ENCODE measurements at regions not wholly inside any gene's neighbourhood (a gene's known extent, or its start where the extent isn't known, plus 50 kb on each side); places are given as distances from the start of the nearest gene placed in this dataset.

DNA sequence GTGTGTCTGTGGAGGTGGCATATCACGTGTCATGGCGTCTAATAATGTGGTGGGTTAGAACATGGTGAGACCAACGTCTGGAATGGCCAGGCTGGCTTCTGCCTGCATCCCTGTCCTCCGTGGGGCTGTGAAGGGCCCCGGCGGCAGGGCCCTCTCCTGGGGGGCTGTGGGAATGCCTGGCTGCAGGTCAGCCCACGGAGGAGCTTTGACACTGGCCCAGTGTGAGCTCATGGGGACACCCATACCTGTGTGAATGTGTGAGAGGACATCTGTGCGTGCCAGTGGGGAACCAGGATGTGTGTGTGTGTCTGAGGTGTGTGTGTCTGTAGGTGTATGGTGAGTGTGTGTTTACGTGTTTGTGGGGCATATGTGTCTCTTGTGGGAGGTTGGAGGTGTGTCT lies 300.1 kb downstream of the TEX29 start:
- Mint-ChIP-seq H3K9me3 (ENCODE audit: unreplicated experiment) (no peaks in the 10 kb centered on the region), H3K4me1 (ENCODE audit: unreplicated experiment) (no peaks in the 10 kb centered on the region), H3K36me3 (ENCODE audit: unreplicated experiment) (no peaks in the 10 kb centered on the region), H3K27me3 (ENCODE audit: unreplicated experiment) (no peaks in the 10 kb centered on the region), H3K4me3 (ENCODE audit: unreplicated experiment) (no peak overlapping the region), H3K27ac (ENCODE audit: unreplicated experiment) (no peak overlapping the region)
- peak; percentile 64 for DNase-seq (ENCODE audit: extremely low spot score, unreplicated experiment)
- TF ChIP-seq, protein P1, sequence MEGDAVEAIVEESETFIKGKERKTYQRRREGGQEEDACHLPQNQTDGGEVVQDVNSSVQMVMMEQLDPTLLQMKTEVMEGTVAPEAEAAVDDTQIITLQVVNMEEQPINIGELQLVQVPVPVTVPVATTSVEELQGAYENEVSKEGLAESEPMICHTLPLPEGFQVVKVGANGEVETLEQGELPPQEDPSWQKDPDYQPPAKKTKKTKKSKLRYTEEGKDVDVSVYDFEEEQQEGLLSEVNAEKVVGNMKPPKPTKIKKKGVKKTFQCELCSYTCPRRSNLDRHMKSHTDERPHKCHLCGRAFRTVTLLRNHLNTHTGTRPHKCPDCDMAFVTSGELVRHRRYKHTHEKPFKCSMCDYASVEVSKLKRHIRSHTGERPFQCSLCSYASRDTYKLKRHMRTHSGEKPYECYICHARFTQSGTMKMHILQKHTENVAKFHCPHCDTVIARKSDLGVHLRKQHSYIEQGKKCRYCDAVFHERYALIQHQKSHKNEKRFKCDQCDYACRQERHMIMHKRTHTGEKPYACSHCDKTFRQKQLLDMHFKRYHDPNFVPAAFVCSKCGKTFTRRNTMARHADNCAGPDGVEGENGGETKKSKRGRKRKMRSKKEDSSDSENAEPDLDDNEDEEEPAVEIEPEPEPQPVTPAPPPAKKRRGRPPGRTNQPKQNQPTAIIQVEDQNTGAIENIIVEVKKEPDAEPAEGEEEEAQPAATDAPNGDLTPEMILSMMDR (IDR thresholded peaks at IDR 0.05), result no peak

DNA sequence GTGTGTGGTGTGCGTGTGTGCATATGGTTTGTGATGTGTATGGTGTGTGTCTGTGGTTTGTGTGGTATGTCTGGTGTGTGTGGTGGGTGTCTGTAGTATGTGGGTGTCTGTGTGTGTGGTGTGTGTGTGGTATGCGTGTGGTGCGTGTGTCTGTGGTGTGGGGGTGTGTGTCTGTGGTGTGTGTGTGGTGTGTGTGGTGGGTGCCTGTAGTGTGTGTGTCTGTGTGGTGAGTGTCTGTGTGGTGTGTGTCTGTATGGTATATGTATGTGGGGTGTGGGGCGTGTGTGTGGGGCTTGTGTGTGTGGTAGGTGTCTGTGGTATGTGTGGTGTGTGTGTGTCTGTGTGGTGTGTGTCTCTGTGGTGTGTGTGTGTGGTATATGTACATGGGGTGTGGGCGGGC lies 300.7 kb downstream of the TEX29 start:
- Mint-ChIP-seq H3K4me1 (ENCODE audit: unreplicated experiment) (no peaks in the 10 kb centered on the region), H3K27ac (ENCODE audit: unreplicated experiment) (no peak overlapping the region), H3K36me3 (ENCODE audit: unreplicated experiment) (no peaks in the 10 kb centered on the region), H3K9me3 (ENCODE audit: unreplicated experiment) (no peaks in the 10 kb centered on the region), H3K27me3 (ENCODE audit: unreplicated experiment) (no peaks in the 10 kb centered on the region), H3K4me3 (ENCODE audit: unreplicated experiment) (no peak overlapping the region)
- DNase-seq (ENCODE audit: extremely low spot score, unreplicated experiment), result peak; percentile 59
- TF ChIP-seq, protein P1 (IDR thresholded peaks at IDR 0.05), result no peak

DNA sequence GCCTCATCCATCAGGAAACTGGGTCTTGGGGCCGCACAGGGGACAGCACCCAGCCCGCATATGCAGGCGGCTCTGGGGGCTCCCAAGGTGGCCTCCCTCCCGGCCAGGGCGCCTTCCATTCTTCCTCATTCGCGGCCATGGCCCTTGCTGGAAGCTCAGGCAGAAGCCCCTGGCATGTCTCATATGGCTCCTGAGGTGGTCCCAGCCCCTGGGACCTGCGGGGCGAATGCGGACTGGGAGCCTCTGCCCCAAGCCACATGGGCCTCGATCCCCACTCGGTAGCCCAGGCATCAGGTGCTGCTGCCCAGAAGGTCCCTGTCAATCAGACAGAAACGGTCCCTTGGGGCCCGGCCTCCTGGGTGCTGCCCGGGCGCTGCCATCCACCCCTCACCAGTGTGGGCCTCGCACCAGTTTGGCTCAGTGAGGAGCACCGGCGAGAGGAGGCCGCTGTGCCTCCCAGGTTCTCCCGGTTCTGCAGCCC lies 301.6 kb downstream of the TEX29 start:
- TF ChIP-seq, protein P1 (IDR thresholded peaks at IDR 0.05), result no peak
- no peaks in the 10 kb centered on the region for H3K4me1 Mint-ChIP-seq (ENCODE audit: unreplicated experiment)
- H3K27me3 Mint-ChIP-seq (ENCODE audit: unreplicated experiment), result no peaks in the 10 kb centered on the region
- peak; percentile 78 for DNase-seq (ENCODE audit: extremely low spot score, unreplicated experiment)
- no peak overlapping the region for H3K4me3 Mint-ChIP-seq (ENCODE audit: unreplicated experiment)
- no peak overlapping the region for H3K27ac Mint-ChIP-seq (ENCODE audit: unreplicated experiment)
- H3K36me3 Mint-ChIP-seq (ENCODE audit: unreplicated experiment), result no peaks in the 10 kb centered on the region
- no peaks in the 10 kb centered on the region for H3K9me3 Mint-ChIP-seq (ENCODE audit: unreplicated experiment)

DNA sequence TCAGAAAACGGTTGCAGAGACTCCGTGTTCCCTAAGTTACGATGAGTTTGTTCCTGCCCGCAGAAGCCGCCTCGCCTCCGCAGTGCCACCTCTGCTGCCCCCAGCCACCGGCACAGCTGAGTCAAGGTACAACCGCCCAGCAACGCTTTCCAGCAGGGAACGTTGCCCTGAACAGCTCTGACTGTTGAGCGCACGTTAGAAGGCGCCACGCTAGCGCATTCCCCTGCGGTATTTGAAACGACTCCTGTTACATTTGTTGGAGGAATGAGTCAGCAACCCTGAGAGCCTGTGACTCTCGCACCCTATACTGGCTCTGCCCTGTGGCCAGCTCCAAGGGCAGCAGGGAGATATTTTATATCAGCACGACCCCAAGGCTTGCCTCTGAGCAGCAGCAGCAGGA lies 302.8 kb downstream of the TEX29 start:
- Mint-ChIP-seq H3K27me3 (ENCODE audit: unreplicated experiment) (no peaks in the 10 kb centered on the region), H3K4me1 (ENCODE audit: unreplicated experiment) (no peaks in the 10 kb centered on the region), H3K4me3 (ENCODE audit: unreplicated experiment) (no peak overlapping the region), H3K27ac (ENCODE audit: unreplicated experiment) (no peak overlapping the region), H3K9me3 (ENCODE audit: unreplicated experiment) (no peaks in the 10 kb centered on the region), H3K36me3 (ENCODE audit: unreplicated experiment) (no peaks in the 10 kb centered on the region)
- TF ChIP-seq, protein P1 (IDR thresholded peaks at IDR 0.05), result no peak
- peak; percentile 54 for DNase-seq (ENCODE audit: extremely low spot score, unreplicated experiment)

DNA sequence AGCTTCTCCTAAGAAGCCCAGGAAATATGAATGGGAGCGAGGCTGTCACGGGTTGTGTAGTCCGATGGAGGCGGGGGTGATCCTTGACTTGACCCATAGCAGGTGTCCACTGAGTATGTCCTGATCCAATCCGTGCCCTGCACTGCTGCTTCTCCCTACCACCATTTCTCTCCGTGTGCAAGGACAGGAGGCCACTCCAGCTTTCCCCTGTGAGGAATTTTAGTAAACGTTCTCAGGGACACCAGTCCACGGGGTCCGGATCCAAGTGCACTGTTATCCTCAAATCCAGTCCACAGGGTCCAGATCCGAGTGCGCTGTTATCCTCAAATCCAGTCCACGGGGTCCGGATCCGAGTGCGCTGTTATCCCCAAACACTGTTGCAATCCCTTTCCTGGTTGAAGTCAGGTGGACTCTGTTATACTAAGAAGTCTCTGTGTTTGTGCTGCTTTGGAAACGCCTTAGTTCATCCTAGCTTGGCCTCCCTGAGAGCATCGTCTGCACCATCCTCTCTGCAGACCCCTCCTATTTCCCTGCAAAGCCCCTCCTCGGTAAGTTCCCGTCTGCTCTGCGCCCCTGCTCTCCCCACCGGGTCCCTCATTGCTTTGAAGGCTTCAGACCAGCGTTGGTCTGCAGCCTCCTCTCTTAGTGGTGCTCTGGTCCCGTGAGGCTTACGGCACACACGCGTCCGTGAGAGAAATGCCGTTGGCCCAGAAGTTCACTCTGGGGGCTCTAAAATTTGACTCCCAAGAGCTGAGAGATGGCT lies 303.5 kb downstream of the TEX29 start:
- peak; percentile 77 for DNase-seq (ENCODE audit: extremely low spot score, unreplicated experiment)
- TF ChIP-seq, protein P1 (IDR thresholded peaks at IDR 0.05), result no peak
- Mint-ChIP-seq H3K4me3 (ENCODE audit: unreplicated experiment) (no peak overlapping the region), H3K27me3 (ENCODE audit: unreplicated experiment) (no peaks in the 10 kb centered on the region), H3K27ac (ENCODE audit: unreplicated experiment) (no peak overlapping the region), H3K36me3 (ENCODE audit: unreplicated experiment) (no peaks in the 10 kb centered on the region), H3K9me3 (ENCODE audit: unreplicated experiment) (peaks cover 4% of the 10 kb centered on the region), H3K4me1 (ENCODE audit: unreplicated experiment) (no peaks in the 10 kb centered on the region)
